GM18499 (cell line): ENCODE measurements at regions not wholly inside any gene's neighbourhood (a gene's known extent, or its start where the extent isn't known, plus 50 kb on each side); places are given as distances from the start of the nearest gene placed in this dataset.

Source experiments
- ATAC-seq: cut with Tn5 transposase; IDR thresholded peaks from one replicate; pipeline ENCODE4 v1.9.1; 2021; ENCODE audit warnings: moderate number of reproducible peaks; ENCODE audit not compliant: insufficient read depth, unreplicated experiment

- ATAC-seq: no peak
Measured at GRCh38 chr2:226155093-226155875, 644.3 kb downstream of the IRS1 start.

- no peak for ATAC-seq
Measured at GRCh38 chr2:226154610-226155009, 645.0 kb downstream of the IRS1 start.

- no peak for ATAC-seq
Measured at GRCh38 chr2:226153553-226153952, 646.1 kb downstream of the IRS1 start.

GRCh38 chr2:226151157-226151556 is 648.5 kb downstream of the IRS1 start:
- no peak for ATAC-seq

- ATAC-seq: no peak
Measured at GRCh38 chr2:226143091-226143490, 656.5 kb downstream of the IRS1 start.

GRCh38 chr2:226142463-226142862 is 657.2 kb downstream of the IRS1 start:
- no peak for ATAC-seq

- ATAC-seq: no peak
Measured at GRCh38 chr2:226140594-226140993, 659.0 kb downstream of the IRS1 start.

GRCh38 chr2:226139759-226140158 is 659.9 kb downstream of the IRS1 start:
- no peak for ATAC-seq

- ATAC-seq: no peak
Measured at GRCh38 chr2:226137201-226137811, 662.3 kb downstream of the IRS1 start.

- no peak for ATAC-seq
Measured at GRCh38 chr2:226136739-226137138, 662.9 kb downstream of the IRS1 start.

GRCh38 chr2:226135861-226136548 is 663.6 kb downstream of the IRS1 start:
- no peak for ATAC-seq

- no peak for ATAC-seq
Measured at GRCh38 chr2:226132323-226133215, 667.1 kb downstream of the IRS1 start.

- ATAC-seq: no peak
Measured at GRCh38 chr2:226131299-226131784, 668.3 kb downstream of the IRS1 start.

GRCh38 chr2:226130192-226130591 is 669.4 kb downstream of the IRS1 start:
- ATAC-seq: no peak

- ATAC-seq: no peak
Measured at GRCh38 chr2:226127682-226128081, 671.9 kb downstream of the IRS1 start.

GRCh38 chr2:226126104-226126503 is 673.5 kb downstream of the IRS1 start:
- ATAC-seq: no peak

GRCh38 chr2:226125176-226125883 is 674.3 kb downstream of the IRS1 start:
- no peak for ATAC-seq

- no peak for ATAC-seq
Measured at GRCh38 chr2:226124548-226125011, 675.0 kb downstream of the IRS1 start.

GRCh38 chr2:226123300-226123699 is 676.3 kb downstream of the IRS1 start:
- no peak for ATAC-seq

- ATAC-seq: no peak
Measured at GRCh38 chr2:226122041-226122440, 677.6 kb downstream of the IRS1 start.
